Skin of body (tissue), 1 donor: ENCODE measurements at regions not wholly inside any gene's neighbourhood (a gene's known extent, or its start where the extent isn't known, plus 50 kb on each side); places are given as distances from the start of the nearest gene placed in this dataset.

Source experiments
- DNase-seq: peaks from one replicate; lab custom pipeline; 2025; lab: John Stamatoyannopoulos, UW

GRCh38 chr6:106918115-106918514 lies 56.4 kb downstream of the CD24 start:
- no peak for DNase-seq

GRCh38 chr6:106916891-106917290 lies 57.6 kb downstream of the CD24 start:
- DNase-seq = no peak

- no peak for DNase-seq
These were observed 60.8 kb downstream of the CD24 start for GRCh38 chr6:106913676-106914280.

- no peak for DNase-seq
These were observed 61.4 kb downstream of the CD24 start for GRCh38 chr6:106913111-106913510.

GRCh38 chr6:106912091-106912490 lies 62.4 kb downstream of the CD24 start:
- DNase-seq = no peak

GRCh38 chr6:106910999-106911949 lies 63.3 kb downstream of the CD24 start:
- no peak for DNase-seq

- no peak for DNase-seq
These were observed 66.1 kb downstream of the CD24 start for GRCh38 chr6:106908386-106908840.

- DNase-seq = no peak
These were observed 66.8 kb downstream of the CD24 start for GRCh38 chr6:106907754-106908153.

- no peak for DNase-seq
These were observed 68.3 kb downstream of the CD24 start for GRCh38 chr6:106906232-106906631.

- DNase-seq = no peak
These were observed 71.2 kb downstream of the CD24 start for GRCh38 chr6:106903299-106903698.

GRCh38 chr6:106901062-106901461 lies 73.5 kb downstream of the CD24 start:
- no peak for DNase-seq

GRCh38 chr6:106899697-106900096 lies 74.8 kb downstream of the CD24 start:
- DNase-seq = no peak

- DNase-seq = no peak
These were observed 76.9 kb downstream of the CD24 start for GRCh38 chr6:106897580-106897979.

GRCh38 chr6:106895703-106896040 lies 78.9 kb downstream of the CD24 start:
- no peak for DNase-seq

- DNase-seq = no peak
These were observed 79.4 kb downstream of the CD24 start for GRCh38 chr6:106894978-106895702.

- no peak for DNase-seq
These were observed 82.3 kb downstream of the CD24 start for GRCh38 chr6:106892186-106892585.

- DNase-seq = no peak
These were observed 84.1 kb downstream of the CD24 start for GRCh38 chr6:106890447-106890846.

- no peak for DNase-seq
These were observed 84.8 kb downstream of the CD24 start for GRCh38 chr6:106889692-106890091.

GRCh38 chr6:106886922-106887797 lies 87.4 kb downstream of the CD24 start:
- DNase-seq = no peak

GRCh38 chr6:106886081-106886843 lies 88.3 kb downstream of the CD24 start:
- no peak for DNase-seq
